Dedifferentiated amniotic fluid mesenchymal stem cell (primary cell): ENCODE measurements at regions not wholly inside any gene's neighbourhood (a gene's known extent, or its start where the extent isn't known, plus 50 kb on each side); places are given as distances from the start of the nearest gene placed in this dataset.

ENCODE experiments used
- DNase-seq: peaks from one replicate; pipeline ENCODE4 v3.0.0-alpha.2; 2016; ENCODE audit errors: extremely low spot score

DNA sequence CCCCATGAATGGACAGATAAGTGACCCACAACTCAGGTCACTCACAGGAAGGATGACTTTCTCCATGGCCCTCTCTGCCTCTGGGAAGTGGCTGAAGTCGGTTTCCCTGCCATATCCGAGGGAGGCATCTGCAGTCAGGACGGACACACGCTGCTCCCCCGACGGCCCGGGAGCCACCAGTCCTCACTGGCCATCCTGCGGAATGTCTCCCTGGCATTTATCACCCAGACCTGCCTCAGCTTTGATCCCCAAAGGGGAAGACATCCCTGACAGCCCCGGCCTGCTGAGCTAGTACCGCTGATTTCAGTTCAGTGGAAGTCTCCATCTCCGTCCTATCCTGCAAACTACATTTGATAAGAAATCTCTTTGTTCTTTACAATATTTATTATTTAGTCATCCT, 339.5 kb upstream of the MKI67 start:
- DNase-seq: no peak

DNA sequence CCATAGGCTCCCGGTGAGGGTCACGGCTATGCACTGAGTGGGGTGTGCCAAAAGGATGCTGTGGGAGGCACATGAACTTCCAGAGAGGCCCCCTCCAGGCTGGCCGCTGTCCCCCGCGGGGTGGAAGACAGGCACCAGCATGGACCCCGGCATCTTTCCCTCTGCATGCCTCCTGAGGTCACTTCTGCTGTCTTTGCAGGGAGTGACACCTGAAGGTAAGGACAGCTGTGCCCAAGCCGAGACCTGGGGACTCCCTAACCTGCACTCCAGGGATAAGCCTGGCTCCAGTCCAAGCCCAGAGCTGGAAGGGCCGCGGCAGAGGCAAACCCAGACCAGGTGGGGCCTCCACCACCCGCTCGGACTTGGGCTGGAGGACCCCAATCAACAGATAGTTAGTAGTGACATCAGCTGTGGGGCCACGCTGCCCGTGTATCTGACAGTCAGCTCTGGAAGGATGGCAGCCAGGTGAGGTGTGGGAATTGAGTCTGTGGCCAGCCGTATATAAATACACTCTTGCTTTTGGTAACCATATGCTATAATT, 340.7 kb upstream of the MKI67 start:
- DNase-seq: no peak

- DNase-seq: no peak
These were observed 342.2 kb upstream of the MKI67 start for GRCh38 chr10:128468462-128468861.

DNA sequence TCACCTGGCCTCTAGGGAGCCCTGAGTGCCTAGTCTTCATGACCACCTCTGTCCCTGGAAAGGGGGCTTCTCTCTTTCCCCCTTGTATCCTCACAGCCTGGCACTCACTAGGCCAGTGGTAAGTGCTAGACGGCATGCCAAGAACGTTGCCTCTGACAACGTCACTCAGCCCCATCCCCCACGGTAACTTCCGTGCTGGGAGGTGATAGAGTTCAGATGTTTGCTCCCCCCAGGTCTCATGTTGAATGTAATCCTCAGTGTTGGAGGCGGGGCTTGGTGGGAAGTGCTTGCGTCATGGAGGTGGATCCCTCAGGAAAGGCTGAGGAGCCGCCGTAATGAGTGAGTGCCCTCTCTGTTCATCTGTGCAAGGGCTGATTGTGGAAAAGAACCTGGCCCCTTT, 343.3 kb upstream of the MKI67 start:
- no peak for DNase-seq

DNA sequence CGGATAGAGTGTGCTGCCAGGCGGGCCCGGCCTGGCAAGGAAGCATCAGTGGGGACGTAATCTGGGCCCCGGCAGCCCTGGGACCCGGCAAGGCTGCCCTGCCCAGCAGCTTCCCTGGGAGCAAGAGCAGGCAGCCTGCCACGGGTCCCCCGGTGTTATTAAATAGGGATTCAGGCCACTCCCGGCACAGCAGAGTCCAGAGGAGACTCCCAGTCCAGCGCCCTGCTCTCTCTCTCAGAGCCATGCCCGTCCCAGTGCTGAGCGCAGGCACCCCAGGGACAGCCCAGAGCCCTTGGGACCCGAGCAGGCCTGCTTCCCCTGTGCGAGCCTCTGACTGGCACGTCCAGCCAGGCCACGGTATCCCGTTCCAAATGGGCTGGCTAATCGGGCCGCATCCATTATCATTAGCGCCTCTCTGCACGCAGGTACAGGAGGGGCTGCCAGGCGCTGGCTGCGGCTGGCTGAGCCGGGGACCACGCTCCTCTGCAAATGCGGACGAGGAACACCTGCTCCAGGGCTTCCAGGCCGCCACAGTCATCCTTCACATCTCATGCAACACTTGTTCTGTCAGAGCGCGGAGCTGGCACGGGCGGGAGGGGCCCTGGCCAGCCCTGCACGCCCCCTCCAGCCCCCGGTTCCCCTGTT, 344.2 kb upstream of the MKI67 start:
- no peak for DNase-seq

DNA sequence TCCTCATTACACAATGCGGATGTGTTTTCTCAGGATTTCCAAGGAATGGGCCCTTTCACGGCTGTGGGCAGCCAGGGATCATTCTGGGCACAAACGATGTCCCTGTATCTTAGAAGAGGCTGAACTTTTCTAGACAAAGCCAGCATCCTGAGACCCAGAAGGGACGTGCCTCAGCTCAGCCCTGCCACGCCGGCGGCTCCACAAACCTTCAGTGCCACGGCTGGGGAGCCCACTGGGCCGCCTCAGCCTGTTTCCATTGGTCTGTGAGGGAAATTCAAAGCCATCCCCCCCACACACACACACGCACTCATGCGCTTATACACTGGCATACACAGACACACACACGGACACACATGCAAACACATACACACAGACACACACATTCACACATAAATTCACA, 344.9 kb upstream of the MKI67 start:
- DNase-seq: no peak

GRCh38 chr10:128472196-128472595, 346.0 kb upstream of the MKI67 start:
- no peak for DNase-seq

GRCh38 chr10:128473396-128473795, 347.2 kb upstream of the MKI67 start:
- DNase-seq: no peak

DNA sequence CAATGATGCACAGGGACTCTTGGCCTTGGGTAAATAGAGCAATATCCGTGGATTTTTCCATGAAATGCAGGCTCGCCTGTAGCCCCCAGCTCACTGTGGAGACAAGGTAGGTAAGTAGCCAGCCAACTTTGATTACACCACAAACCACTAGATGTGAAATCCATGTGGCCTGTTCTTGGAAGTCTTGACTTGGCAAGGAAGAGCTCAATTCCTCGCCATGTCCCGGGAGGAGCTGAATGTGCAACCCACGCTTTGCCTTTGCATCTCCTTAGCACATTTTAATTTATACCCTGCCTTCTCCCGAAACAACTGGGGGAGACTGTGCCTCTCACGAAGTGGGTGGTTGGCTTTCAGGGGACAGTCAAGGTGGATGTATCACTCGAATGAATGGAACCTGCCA, 347.7 kb upstream of the MKI67 start:
- no peak for DNase-seq

DNA sequence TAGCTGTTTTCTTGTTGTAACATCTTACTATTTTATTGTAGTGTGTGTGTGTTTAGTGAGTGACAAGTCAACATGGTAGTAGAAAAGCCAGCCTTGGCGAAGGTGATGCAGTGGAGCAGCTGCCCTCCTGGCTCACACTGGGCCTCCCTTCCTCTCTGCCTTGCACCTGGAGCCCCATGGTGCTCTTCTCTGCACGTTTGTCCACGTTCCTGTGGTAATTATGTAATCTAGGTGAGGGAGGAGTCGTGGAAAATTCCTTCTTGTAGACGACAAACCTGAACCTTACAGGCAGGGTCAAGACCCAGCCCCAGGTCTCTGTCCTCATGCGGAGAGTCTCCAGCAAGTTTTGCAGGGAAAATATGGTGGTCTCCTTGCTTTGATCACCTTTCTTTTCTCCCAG, 348.3 kb upstream of the MKI67 start:
- no peak for DNase-seq

DNA sequence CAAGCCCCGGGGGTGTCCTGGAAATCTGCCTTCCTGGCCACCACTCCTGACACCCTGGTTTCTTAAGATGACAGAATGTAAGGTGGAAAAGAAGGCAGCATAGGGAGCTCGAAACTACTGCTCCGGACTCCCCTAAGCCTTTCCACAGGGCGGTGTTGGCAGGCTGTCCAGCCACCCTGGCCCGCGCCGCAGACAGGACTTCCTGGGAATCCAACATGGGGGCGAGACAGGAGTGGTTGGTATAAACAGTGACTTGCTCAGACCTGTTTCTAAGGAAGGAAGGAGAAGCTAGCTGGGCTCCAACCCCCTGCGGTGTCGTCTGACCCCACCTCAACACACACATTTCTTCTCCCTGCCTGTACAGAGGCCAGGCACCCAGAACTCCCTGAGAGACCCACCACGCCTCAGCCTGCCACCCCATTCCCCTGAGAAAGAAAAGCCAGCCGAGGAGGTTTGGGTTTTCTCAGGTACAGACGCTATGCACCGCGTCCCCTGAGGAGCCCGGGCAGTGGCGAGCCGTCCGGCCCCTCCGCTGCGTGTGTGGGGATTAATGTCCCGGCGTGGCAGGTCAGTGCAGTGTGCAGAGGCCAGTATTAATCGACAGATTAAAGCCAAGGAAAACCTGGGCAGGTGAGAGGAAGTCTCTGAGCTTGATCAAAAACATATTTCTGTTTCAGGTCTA, 349.6 kb upstream of the MKI67 start:
- DNase-seq: no peak

DNA sequence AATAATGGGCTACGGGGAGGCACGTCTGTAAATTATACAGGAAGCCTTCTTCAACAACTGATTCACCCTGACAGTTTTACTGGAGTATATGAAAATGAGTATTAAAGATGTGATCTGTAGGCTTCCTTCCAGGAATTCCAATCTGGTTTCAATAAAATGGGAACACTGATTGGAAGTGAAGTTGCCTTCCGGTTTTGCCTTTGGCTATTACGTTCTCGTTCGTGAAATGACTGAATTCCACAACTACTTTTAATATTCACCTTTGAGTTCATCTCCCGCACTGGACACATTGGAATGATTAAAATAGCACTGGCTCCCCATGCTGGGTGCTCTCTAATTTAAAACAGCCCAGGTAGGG, 350.1 kb upstream of the MKI67 start:
- DNase-seq: no peak

DNA sequence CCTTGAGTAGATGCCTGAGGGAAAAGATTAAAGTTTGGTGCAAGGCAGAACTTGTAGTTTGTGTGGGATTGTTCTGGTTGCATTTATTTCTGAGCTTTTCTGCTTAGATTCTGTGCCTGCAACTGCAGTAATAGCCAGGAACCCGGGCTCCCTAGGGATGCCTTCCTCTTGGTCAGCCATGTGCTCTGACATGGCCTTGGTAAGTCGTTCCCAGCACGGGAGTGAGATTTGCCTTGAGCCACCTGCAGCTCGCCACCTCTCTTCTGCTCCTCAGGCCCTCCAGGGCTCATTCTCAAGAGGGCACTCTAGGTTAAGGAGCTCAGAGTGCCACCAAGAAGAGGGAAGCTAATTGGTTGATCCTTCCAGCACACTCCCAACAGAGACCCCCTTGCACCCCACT, 350.6 kb upstream of the MKI67 start:
- no peak for DNase-seq

- no peak for DNase-seq
These were observed 354.4 kb upstream of the MKI67 start for GRCh38 chr10:128480601-128481000.

GRCh38 chr10:128481152-128481840, 355.1 kb upstream of the MKI67 start:
- no peak for DNase-seq

GRCh38 chr10:128482052-128482451, 355.8 kb upstream of the MKI67 start:
- DNase-seq: no peak

- DNase-seq: no peak
These were observed 357.0 kb upstream of the MKI67 start for GRCh38 chr10:128483216-128483615.

- DNase-seq: no peak
These were observed 357.8 kb upstream of the MKI67 start for GRCh38 chr10:128484041-128484440.

DNA sequence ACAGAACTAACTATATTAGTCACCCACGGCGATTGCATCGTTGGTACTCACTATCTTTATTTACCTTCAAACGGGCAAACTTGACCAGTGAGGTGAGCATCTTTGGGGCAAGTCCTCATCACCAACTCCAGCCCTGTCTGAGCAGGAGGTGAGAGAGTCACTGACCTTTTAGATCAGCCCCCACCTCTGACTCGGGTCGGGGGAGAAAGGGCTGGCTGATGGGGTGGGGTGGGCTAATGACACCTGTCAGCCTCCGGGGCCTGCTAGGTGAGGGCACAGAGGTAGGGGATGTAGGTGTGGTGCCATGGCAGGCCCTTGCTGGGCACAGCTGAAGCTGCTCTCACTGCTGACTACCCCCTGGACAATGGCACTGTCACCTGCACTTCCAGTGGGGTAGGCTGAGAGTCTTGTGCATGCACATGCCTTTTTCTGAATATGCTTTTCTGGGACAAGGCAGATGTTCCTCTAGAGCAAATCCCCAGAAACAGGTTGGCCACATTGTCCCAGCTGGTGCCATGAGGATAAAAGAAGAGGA, 359.5 kb upstream of the MKI67 start:
- no peak for DNase-seq

GRCh38 chr10:128487517-128487916, 361.3 kb upstream of the MKI67 start:
- no peak for DNase-seq

- DNase-seq: no peak
These were observed 363.4 kb upstream of the MKI67 start for GRCh38 chr10:128489324-128490247.

- DNase-seq: no peak
These were observed 365.5 kb upstream of the MKI67 start for GRCh38 chr10:128491686-128492085.
